ENCODE measurements at regions not wholly inside any gene's neighbourhood (a gene's known extent, or its start where the extent isn't known, plus 50 kb on each side); places are given as distances from the start of the nearest gene placed in this dataset.

DNA sequence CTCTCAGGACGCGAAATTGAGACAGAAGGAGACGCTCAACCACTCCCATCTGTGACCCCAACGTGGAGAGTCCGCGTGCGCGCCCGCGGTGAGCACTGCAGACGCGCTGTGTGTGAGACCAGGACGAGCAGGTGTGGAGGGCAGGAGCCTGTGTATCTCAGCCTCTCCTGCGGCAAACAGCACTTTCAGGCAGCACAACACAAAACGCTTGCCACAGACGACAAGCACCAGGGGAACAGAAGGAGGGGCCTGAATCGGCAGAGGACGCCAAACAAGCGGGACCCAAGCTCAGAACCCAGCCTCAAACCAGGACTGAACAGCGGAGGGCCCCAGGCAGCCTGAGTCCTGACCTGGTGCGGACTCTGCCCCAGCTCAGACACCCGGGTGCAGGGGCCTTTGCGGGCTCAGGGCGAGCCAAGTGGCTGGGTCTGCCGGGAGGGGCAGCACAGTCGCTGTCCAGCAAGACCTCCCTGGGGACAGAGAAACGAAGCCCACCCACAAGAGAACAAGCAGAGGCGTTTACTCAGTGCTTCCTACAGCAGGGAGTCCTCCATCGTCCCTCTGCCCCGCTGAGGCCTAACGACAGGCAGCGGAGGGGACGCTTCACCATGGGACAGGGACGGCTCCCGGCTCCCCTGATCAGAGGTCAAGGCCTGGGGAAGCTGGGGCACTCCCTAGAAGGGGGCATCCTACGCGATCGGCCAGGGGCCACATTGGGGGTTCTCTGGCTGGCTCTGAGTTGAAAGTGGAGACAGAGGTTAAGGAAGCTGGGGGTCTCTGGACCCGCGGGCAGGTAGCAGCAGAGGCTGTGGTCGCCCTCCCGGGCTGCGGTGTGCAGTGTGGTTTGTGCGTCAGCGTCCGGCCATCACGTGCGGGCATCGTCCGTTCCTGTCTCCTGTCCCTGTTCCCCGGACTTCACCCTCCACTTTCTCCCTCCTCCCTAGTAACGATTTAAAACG, 560.8 kb downstream of the BRD1 start (continued):
- TF ChIP-seq, protein P1, sequence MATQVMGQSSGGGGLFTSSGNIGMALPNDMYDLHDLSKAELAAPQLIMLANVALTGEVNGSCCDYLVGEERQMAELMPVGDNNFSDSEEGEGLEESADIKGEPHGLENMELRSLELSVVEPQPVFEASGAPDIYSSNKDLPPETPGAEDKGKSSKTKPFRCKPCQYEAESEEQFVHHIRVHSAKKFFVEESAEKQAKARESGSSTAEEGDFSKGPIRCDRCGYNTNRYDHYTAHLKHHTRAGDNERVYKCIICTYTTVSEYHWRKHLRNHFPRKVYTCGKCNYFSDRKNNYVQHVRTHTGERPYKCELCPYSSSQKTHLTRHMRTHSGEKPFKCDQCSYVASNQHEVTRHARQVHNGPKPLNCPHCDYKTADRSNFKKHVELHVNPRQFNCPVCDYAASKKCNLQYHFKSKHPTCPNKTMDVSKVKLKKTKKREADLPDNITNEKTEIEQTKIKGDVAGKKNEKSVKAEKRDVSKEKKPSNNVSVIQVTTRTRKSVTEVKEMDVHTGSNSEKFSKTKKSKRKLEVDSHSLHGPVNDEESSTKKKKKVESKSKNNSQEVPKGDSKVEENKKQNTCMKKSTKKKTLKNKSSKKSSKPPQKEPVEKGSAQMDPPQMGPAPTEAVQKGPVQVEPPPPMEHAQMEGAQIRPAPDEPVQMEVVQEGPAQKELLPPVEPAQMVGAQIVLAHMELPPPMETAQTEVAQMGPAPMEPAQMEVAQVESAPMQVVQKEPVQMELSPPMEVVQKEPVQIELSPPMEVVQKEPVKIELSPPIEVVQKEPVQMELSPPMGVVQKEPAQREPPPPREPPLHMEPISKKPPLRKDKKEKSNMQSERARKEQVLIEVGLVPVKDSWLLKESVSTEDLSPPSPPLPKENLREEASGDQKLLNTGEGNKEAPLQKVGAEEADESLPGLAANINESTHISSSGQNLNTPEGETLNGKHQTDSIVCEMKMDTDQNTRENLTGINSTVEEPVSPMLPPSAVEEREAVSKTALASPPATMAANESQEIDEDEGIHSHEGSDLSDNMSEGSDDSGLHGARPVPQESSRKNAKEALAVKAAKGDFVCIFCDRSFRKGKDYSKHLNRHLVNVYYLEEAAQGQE (IDR thresholded peaks at IDR 0.05; ENCODE audit: unreplicated experiment): no peak
- no peak for TF ChIP-seq ETS1 (IDR thresholded peaks at IDR 0.05)
- no peak for TF ChIP-seq NANOG (IDR thresholded peaks at IDR 0.05; ENCODE audit: borderline replicate concordance)
- no peak for TF ChIP-seq CREB1 (CRISPR knock-in tag; IDR thresholded peaks at IDR 0.05; ENCODE audit: low read depth)
- TF ChIP-seq, protein P2, sequence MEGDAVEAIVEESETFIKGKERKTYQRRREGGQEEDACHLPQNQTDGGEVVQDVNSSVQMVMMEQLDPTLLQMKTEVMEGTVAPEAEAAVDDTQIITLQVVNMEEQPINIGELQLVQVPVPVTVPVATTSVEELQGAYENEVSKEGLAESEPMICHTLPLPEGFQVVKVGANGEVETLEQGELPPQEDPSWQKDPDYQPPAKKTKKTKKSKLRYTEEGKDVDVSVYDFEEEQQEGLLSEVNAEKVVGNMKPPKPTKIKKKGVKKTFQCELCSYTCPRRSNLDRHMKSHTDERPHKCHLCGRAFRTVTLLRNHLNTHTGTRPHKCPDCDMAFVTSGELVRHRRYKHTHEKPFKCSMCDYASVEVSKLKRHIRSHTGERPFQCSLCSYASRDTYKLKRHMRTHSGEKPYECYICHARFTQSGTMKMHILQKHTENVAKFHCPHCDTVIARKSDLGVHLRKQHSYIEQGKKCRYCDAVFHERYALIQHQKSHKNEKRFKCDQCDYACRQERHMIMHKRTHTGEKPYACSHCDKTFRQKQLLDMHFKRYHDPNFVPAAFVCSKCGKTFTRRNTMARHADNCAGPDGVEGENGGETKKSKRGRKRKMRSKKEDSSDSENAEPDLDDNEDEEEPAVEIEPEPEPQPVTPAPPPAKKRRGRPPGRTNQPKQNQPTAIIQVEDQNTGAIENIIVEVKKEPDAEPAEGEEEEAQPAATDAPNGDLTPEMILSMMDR (conservative IDR thresholded peaks at IDR 0.05; ENCODE audit: low read depth in 2 of 2): no peak
- TF ChIP-seq ZNF114 (CRISPR knock-in tag; IDR thresholded peaks at IDR 0.05): no peak
- TF ChIP-seq EZH2phosphoT487 (IDR thresholded peaks at IDR 0.05; ENCODE audit: unreplicated experiment): no peak
- no peak for TF ChIP-seq JUNB (IDR thresholded peaks at IDR 0.05; ENCODE audit: unreplicated experiment)
- no peak for TF ChIP-seq EZH2 (IDR thresholded peaks at IDR 0.05; ENCODE audit: low read depth, unreplicated experiment)
- TF ChIP-seq ZNF331 (CRISPR knock-in tag; IDR thresholded peaks at IDR 0.05; ENCODE audit: low read depth): no peak

- Histone ChIP-seq H2AFZ (no peak overlapping the region), H3K9me2 (ENCODE audit: insufficient read depth) (no peaks in the 10 kb centered on the region), H3K36me3 (ENCODE audit: insufficient read depth) (no peaks in the 10 kb centered on the region; the same call in 1 of the 2 replicates), H3K4me3 (no peak overlapping the region), H3K27me3 (ENCODE audit: insufficient read depth) (no peaks in the 10 kb centered on the region), H3K4me1 (ENCODE audit: insufficient read depth) (no peaks in the 10 kb centered on the region), H3K27ac (ENCODE audit: low read depth) (no peak overlapping the region), H3F3A (replicated peaks; ENCODE audit: low read depth) (no peaks in the 10 kb centered on the region), H4K20me1 (replicated peaks; ENCODE audit: insufficient read depth) (no peaks in the 10 kb centered on the region), H3K4me2 (no peak overlapping the region), H3K79me2 (replicated peaks; ENCODE audit: insufficient read depth) (no peaks in the 10 kb centered on the region)
- peaks cover 17% of the 10 kb centered on the region for H3K27me3 Mint-ChIP-seq (ENCODE audit: insufficient read depth, low read depth, poor library complexity)
- no peak for ATAC-seq
- DNase-seq (ENCODE audit: low spot score): no peak
- H3K9me3 Mint-ChIP-seq: peaks cover 8% of the 10 kb centered on the region; the same call in 2 of the 3 replicates
- H3K27ac Mint-ChIP-seq: no peak overlapping the region
- H3K4me3 Mint-ChIP-seq: no peak overlapping the region
- H3K4me1 Mint-ChIP-seq: peaks cover 29% of the 10 kb centered on the region
- H3K36me3 Mint-ChIP-seq (ENCODE audit: low read depth): peaks cover 6% of the 10 kb centered on the region; the same call in 2 of the 3 replicates
- no peak for TF ChIP-seq EZH2phosphoT487 (IDR thresholded peaks at IDR 0.05; ENCODE audit: unreplicated experiment)
- no peak for TF ChIP-seq ZNF331 (CRISPR knock-in tag; IDR thresholded peaks at IDR 0.05; ENCODE audit: low read depth)
Observed at GRCh38 chr22:49264696-49265095, 563.0 kb downstream of the BRD1 start.

All from GM23338 (cell line).